ENCODE measurements at regions not wholly inside any gene's neighbourhood (a gene's known extent, or its start where the extent isn't known, plus 50 kb on each side); places are given as distances from the start of the nearest gene placed in this dataset.

GRCh38 chr1:238826891-238827290, 559.5 kb upstream of the CHRM3 start:
- TF ChIP-seq CTCF (IDR thresholded peaks at IDR 0.05) (no peak), EZH2 (IDR thresholded peaks at IDR 0.05; ENCODE audit: borderline replicate concordance, insufficient read depth, low read depth, low read length, poor library complexity, severe bottlenecking) (no peak)

Data from B cell (primary cell).